ENCODE measurements at regions not wholly inside any gene's neighbourhood (a gene's known extent, or its start where the extent isn't known, plus 50 kb on each side); places are given as distances from the start of the nearest gene placed in this dataset.

GRCh38 chrX:45762699-45763647, 562.3 kb upstream of the DIPK2B start:
- TF ChIP-seq ZFX (IDR thresholded peaks at IDR 0.05; ENCODE audit: borderline replicate concordance) = no peak
- no peak overlapping the region for H3K27ac ChIP-seq

GRCh38 chrX:45761920-45762319, 561.2 kb upstream of the DIPK2B start:
- H3K27ac ChIP-seq = no peak overlapping the region
- TF ChIP-seq CTCF (IDR thresholded peaks at IDR 0.05) (no peak), ZFX (IDR thresholded peaks at IDR 0.05; ENCODE audit: borderline replicate concordance) (no peak)

- no peak overlapping the region for H3K27ac ChIP-seq
- no peak for TF ChIP-seq CTCF (IDR thresholded peaks at IDR 0.05)
Measured at GRCh38 chrX:45760187-45760742, 559.6 kb upstream of the DIPK2B start.

GRCh38 chrX:45758738-45759397, 558.2 kb upstream of the DIPK2B start:
- no peak overlapping the region for H3K27ac ChIP-seq
- TF ChIP-seq ZFX (IDR thresholded peaks at IDR 0.05; ENCODE audit: borderline replicate concordance) = no peak
- TF ChIP-seq CTCF (IDR thresholded peaks at IDR 0.05) = no peak

- H3K27ac ChIP-seq = no peak overlapping the region
- TF ChIP-seq ZFX (IDR thresholded peaks at IDR 0.05; ENCODE audit: borderline replicate concordance) (no peak), CTCF (IDR thresholded peaks at IDR 0.05) (no peak)
Measured at GRCh38 chrX:45758319-45758718, 557.6 kb upstream of the DIPK2B start.

GRCh38 chrX:45757272-45757671, 556.6 kb upstream of the DIPK2B start:
- TF ChIP-seq CTCF (IDR thresholded peaks at IDR 0.05) (no peak), ZFX (IDR thresholded peaks at IDR 0.05; ENCODE audit: borderline replicate concordance) (no peak)
- H3K27ac ChIP-seq = no peak overlapping the region

- H3K27ac ChIP-seq = no peak overlapping the region
- TF ChIP-seq CTCF (IDR thresholded peaks at IDR 0.05) = no peak
- TF ChIP-seq ZFX (IDR thresholded peaks at IDR 0.05; ENCODE audit: borderline replicate concordance) = no peak
Measured at GRCh38 chrX:45756557-45756956, 555.9 kb upstream of the DIPK2B start.
